ENCODE measurements at regions not wholly inside any gene's neighbourhood (a gene's known extent, or its start where the extent isn't known, plus 50 kb on each side); places are given as distances from the start of the nearest gene placed in this dataset.
"Not testable (repeated sequence)": the region's sequence is repeated elsewhere in the genome, so short reads cannot be mapped to it uniquely, and the experiment has no call there.

DNA sequence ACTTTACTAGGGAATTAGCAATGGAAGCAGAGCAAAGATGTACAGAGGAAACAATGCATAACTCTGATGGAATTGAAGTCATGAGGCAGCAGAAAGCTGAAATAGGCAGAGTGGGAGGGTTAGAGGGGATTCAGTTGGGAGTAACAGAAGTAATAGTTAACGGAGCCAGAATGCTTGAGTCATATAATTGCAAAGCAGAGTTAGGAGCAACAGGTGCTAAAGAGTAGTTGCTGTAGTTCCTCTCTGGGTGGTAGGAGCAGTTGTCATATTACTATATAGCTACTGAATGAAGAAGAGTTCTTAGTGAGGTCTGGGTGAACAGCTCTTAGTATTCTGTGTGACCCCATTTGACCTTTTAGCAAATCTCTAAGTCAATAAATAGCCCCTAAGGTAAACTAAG is 592.9 kb upstream of the CHD1 start:
- H4K91ac ChIP-seq (ENCODE audit: insufficient read length, low read depth, low read length); H3K4me3 Mint-ChIP-seq; H3K23me2 ChIP-seq (ENCODE audit: insufficient read length, low read depth, low read length, poor library complexity, severe bottlenecking); H3K27ac Mint-ChIP-seq; H3K4ac ChIP-seq (ENCODE audit: low read depth, low read length); H2BK20ac ChIP-seq (ENCODE audit: low read depth, low read length, poor library complexity, severe bottlenecking); H2BK15ac ChIP-seq (ENCODE audit: low read depth, low read length); H3K14ac ChIP-seq (ENCODE audit: insufficient read depth, low read length); H2BK5ac ChIP-seq (ENCODE audit: insufficient read length, low read length); H3K23ac ChIP-seq (ENCODE audit: insufficient read length, low read depth, low read length); H3K4me1 ChIP-seq (ENCODE audit: insufficient read depth, low read length); H3K79me2 ChIP-seq (ENCODE audit: insufficient read depth, low read length); H3K27ac ChIP-seq (ENCODE audit: insufficient read length, low read depth, low read length); H4K5ac ChIP-seq (ENCODE audit: insufficient read length, low read depth, low read length); H2AFZ ChIP-seq (ENCODE audit: low read length); H3K4me1 Mint-ChIP-seq; H3K79me1 ChIP-seq (ENCODE audit: insufficient read depth, low read depth, low read length, poor library complexity, severe bottlenecking); H3K27me3 ChIP-seq (ENCODE audit: insufficient read depth, low read length); H3K9ac ChIP-seq (ENCODE audit: extremely low read depth, insufficient read length, low read length); H3K27me3 Mint-ChIP-seq (ENCODE audit: low read depth); H2BK120ac ChIP-seq (ENCODE audit: low read depth, low read length, poor library complexity, severe bottlenecking); DNase-seq; H3K56ac ChIP-seq (ENCODE audit: insufficient read length, low read depth, low read length); H2AK5ac ChIP-seq (ENCODE audit: insufficient read length, low read length); H4K20me1 ChIP-seq (ENCODE audit: control insufficient read depth, insufficient read depth, insufficient read length); H3T11ph ChIP-seq (ENCODE audit: low read length); H4K8ac ChIP-seq (replicated peaks; ENCODE audit: insufficient read length, low read depth, low read length); H2BK12ac ChIP-seq (ENCODE audit: insufficient read length, low read depth, low read length); H3K9me3 Mint-ChIP-seq; H3K18ac ChIP-seq (ENCODE audit: insufficient read length, low read depth, low read length); H3K9me3 ChIP-seq (ENCODE audit: control insufficient read depth, low read depth, low read length); H3K36me3 Mint-ChIP-seq (ENCODE audit: insufficient read depth in 1 of 3, low read depth in 3 of 3); H3K4me2 ChIP-seq (ENCODE audit: insufficient read depth, insufficient read length, low read length): not testable (repeated sequence)
- WGBS (ENCODE audit: extremely low coverage, insufficient read length, low lambda C conversion rate), result no CpG with 5 or more reads among the region's 1 CpG

- not testable (repeated sequence) for H2BK120ac ChIP-seq (ENCODE audit: low read depth, low read length, poor library complexity, severe bottlenecking); H4K91ac ChIP-seq (ENCODE audit: insufficient read length, low read depth, low read length); H2AFZ ChIP-seq (ENCODE audit: low read length); H4K5ac ChIP-seq (ENCODE audit: insufficient read length, low read depth, low read length); H2BK15ac ChIP-seq (ENCODE audit: low read depth, low read length); H3K14ac ChIP-seq (ENCODE audit: insufficient read depth, low read length); H3K23ac ChIP-seq (ENCODE audit: insufficient read length, low read depth, low read length); H4K20me1 ChIP-seq (ENCODE audit: control insufficient read depth, insufficient read depth, insufficient read length); H3K27me3 ChIP-seq (ENCODE audit: insufficient read depth, low read length); H3K23me2 ChIP-seq (ENCODE audit: insufficient read length, low read depth, low read length, poor library complexity, severe bottlenecking); H3K79me2 ChIP-seq (ENCODE audit: insufficient read depth, low read length); H3K27ac ChIP-seq (ENCODE audit: insufficient read length, low read depth, low read length); H2BK5ac ChIP-seq (ENCODE audit: insufficient read length, low read length); H3K9me3 Mint-ChIP-seq; H3K9ac ChIP-seq (ENCODE audit: extremely low read depth, insufficient read length, low read length); H3K79me1 ChIP-seq (ENCODE audit: insufficient read depth, low read depth, low read length, poor library complexity, severe bottlenecking); H4K8ac ChIP-seq (replicated peaks; ENCODE audit: insufficient read length, low read depth, low read length); H3K18ac ChIP-seq (ENCODE audit: insufficient read length, low read depth, low read length); H3T11ph ChIP-seq (ENCODE audit: low read length); H3K4me1 Mint-ChIP-seq; H3K27me3 Mint-ChIP-seq (ENCODE audit: low read depth); H3K4me1 ChIP-seq (ENCODE audit: insufficient read depth, low read length); H3K36me3 Mint-ChIP-seq (ENCODE audit: insufficient read depth in 1 of 3, low read depth in 3 of 3); DNase-seq; H2BK12ac ChIP-seq (ENCODE audit: insufficient read length, low read depth, low read length); H3K4me2 ChIP-seq (ENCODE audit: insufficient read depth, insufficient read length, low read length); H3K56ac ChIP-seq (ENCODE audit: insufficient read length, low read depth, low read length); H3K9me3 ChIP-seq (ENCODE audit: control insufficient read depth, low read depth, low read length); H3K4ac ChIP-seq (ENCODE audit: low read depth, low read length); H3K4me3 Mint-ChIP-seq; H2BK20ac ChIP-seq (ENCODE audit: low read depth, low read length, poor library complexity, severe bottlenecking); H2AK5ac ChIP-seq (ENCODE audit: insufficient read length, low read length)
- peak overlapping the region in 1 of 3 experiments; percentile 38; a peak in 1 of 7 replicates for H3K27ac Mint-ChIP-seq
- WGBS (ENCODE audit: extremely low coverage, insufficient read length, low lambda C conversion rate), result no CpG with 5 or more reads among the region's 6 CpGs
Measured at GRCh38 chr5:99515864-99516490, 587.2 kb upstream of the CHD1 start.
